GM23338 (cell line): ENCODE measurements at regions not wholly inside any gene's neighbourhood (a gene's known extent, or its start where the extent isn't known, plus 50 kb on each side); places are given as distances from the start of the nearest gene placed in this dataset.

Source experiments
- ATAC-seq: fragments of 200-7000 bp; cut with Tn5 transposase; 3 replicates; pipeline ENCODE4 v1.9.1; 2020
- DNase-seq: peaks from one replicate; pipeline ENCODE4 v3.0.0-alpha.2; 2015; ENCODE audit warnings: low spot score
- H2AFZ ChIP-seq: fragments of 200-600 bp; sonication (generic); 2 replicates; pipeline ENCODE4 v1.8.0; 2016; ENCODE audit warnings: antibody characterized with exemption, mild to moderate bottlenecking, moderate library complexity
- H3F3A ChIP-seq: fragments of 200-600 bp; sonication (generic); replicated peaks from 2 replicates; pipeline ENCODE4 v1.8.0; 2017; ENCODE audit warnings: antibody characterized with exemption, mixed run types, low read depth
- H3K27ac ChIP-seq: fragments of 200-600 bp; sonication (generic); 2 replicates; pipeline ENCODE4 v1.6.1; 2016; ENCODE audit warnings: low read depth
- H3K27me3 ChIP-seq: fragments of 200-600 bp; sonication (generic); 2 replicates; pipeline ENCODE4 v1.8.0; 2016; ENCODE audit warnings: mild to moderate bottlenecking, mixed run types, moderate library complexity; ENCODE audit not compliant: insufficient read depth
- H3K36me3 ChIP-seq: fragments of 200-600 bp; sonication (generic); 2 replicates; pipeline ENCODE4 v1.8.0; 2016; ENCODE audit warnings: mild to moderate bottlenecking; ENCODE audit not compliant: insufficient read depth
- H3K4me1 ChIP-seq: fragments of 200-600 bp; sonication (generic); 2 replicates; pipeline ENCODE4 v1.8.0; 2016; ENCODE audit warnings: mild to moderate bottlenecking, moderate library complexity; ENCODE audit not compliant: insufficient read depth
- H3K4me2 ChIP-seq: fragments of 200-600 bp; sonication (generic); 2 replicates; pipeline ENCODE4 v1.7.1; 2017; ENCODE audit warnings: mixed run types
- H3K4me3 ChIP-seq: fragments of 200-600 bp; sonication (generic); 2 replicates; pipeline ENCODE4 v1.6.1; 2016; ENCODE audit warnings: mixed run types
- H3K79me2 ChIP-seq: fragments of 200-600 bp; sonication (generic); replicated peaks from 2 replicates; pipeline ENCODE4 v1.8.0; 2017; ENCODE audit warnings: mild to moderate bottlenecking; ENCODE audit not compliant: insufficient read depth
- H3K9me2 ChIP-seq: fragments of 200-600 bp; sonication (generic); 2 replicates; pipeline ENCODE4 v1.8.0; 2017; ENCODE audit not compliant: insufficient read depth
- H4K20me1 ChIP-seq: fragments of 200-600 bp; sonication (generic); replicated peaks from 2 replicates; pipeline ENCODE4 v1.8.0; 2017; ENCODE audit warnings: mild to moderate bottlenecking; ENCODE audit not compliant: insufficient read depth
- H3K27ac Mint-ChIP-seq: 2 replicates; pipeline ENCODE4 v1.8.0; 2020; ENCODE audit warnings: inconsistent platforms, mild to moderate bottlenecking, moderate library complexity, mixed read lengths
- H3K27me3 Mint-ChIP-seq: 3 replicates; pipeline ENCODE4 v1.8.0; 2022; ENCODE audit warnings: low read depth, mild to moderate bottlenecking, moderate library complexity, mixed read lengths, inconsistent platforms; ENCODE audit not compliant: insufficient read depth, poor library complexity
- H3K36me3 Mint-ChIP-seq: 3 replicates; pipeline ENCODE4 v1.8.0; 2021; ENCODE audit warnings: low read depth, mild to moderate bottlenecking, inconsistent platforms, moderate library complexity, mixed read lengths
- H3K4me1 Mint-ChIP-seq: 3 replicates; pipeline ENCODE4 v1.8.0; 2020; ENCODE audit warnings: mild to moderate bottlenecking, inconsistent platforms, mixed read lengths
- H3K4me3 Mint-ChIP-seq: 3 replicates; pipeline ENCODE4 v1.8.0; 2021; ENCODE audit warnings: moderate library complexity, mild to moderate bottlenecking, inconsistent platforms, mixed read lengths
- H3K9me3 Mint-ChIP-seq: 3 replicates; pipeline ENCODE4 v1.8.0; 2020; ENCODE audit warnings: moderate library complexity, mild to moderate bottlenecking, inconsistent platforms, mixed read lengths
- CREB1 ChIP-seq: fragments of 250-450 bp; sonication (Bioruptor Pico); IDR thresholded peaks from 2 replicates; pipeline ENCODE4 v1.5.0; 2020; ENCODE audit warnings: low read depth, mild to moderate bottlenecking, moderate library complexity
- EZH2 ChIP-seq: fragments of 200-600 bp; sonication (generic); IDR thresholded peaks from one replicate; pipeline ENCODE4 v1.8.0; 2017; ENCODE audit warnings: antibody characterized with exemption, mild to moderate bottlenecking, low read depth; ENCODE audit not compliant: unreplicated experiment
- EZH2phosphoT487 ChIP-seq: fragments of 200-600 bp; sonication (generic); IDR thresholded peaks from one replicate; pipeline ENCODE4 v1.8.1; 2018; ENCODE audit warnings: antibody characterized with exemption; ENCODE audit not compliant: unreplicated experiment
- JUNB ChIP-seq: IDR thresholded peaks from one replicate; pipeline ENCODE4 v1.6.1; 2016; ENCODE audit warnings: antibody characterized with exemption; ENCODE audit not compliant: unreplicated experiment
- NANOG ChIP-seq: IDR thresholded peaks from 2 replicates; pipeline ENCODE4 v1.6.1; 2016; ENCODE audit warnings: antibody characterized with exemption, borderline replicate concordance
- POLR2AphosphoS5 ChIP-seq: IDR thresholded peaks from 2 replicates; pipeline ENCODE4 v1.6.1; 2016; ENCODE audit warnings: antibody characterized with exemption, low read depth
- STAT1 ChIP-seq: IDR thresholded peaks from one replicate; pipeline ENCODE4 v1.6.1; 2016; ENCODE audit warnings: antibody characterized with exemption; ENCODE audit not compliant: unreplicated experiment
- ZNF114 ChIP-seq: fragments of 250-450 bp; sonication (Bioruptor Pico); IDR thresholded peaks from 2 replicates; pipeline ENCODE4 v1.5.0; 2020; ENCODE audit warnings: mild to moderate bottlenecking, moderate library complexity
- ZNF331 ChIP-seq: fragments of 250-450 bp; sonication (Bioruptor Pico); IDR thresholded peaks from 2 replicates; pipeline ENCODE4 v1.5.0; 2020; ENCODE audit warnings: low read depth, mild to moderate bottlenecking, moderate library complexity
- TF ChIP-seq, protein P1 (sequence below), 2 experiments: fragments of 200-600 bp in 1 of 2; sonication (generic) in 1 of 2; conservative IDR thresholded peaks; 2 replicates each; pipeline versions ENCODE4 v1.5.1 to v1.6.1; 2016 to 2017; ENCODE audit warnings: antibody characterized with exemption in 2 of 2, low read depth in 2 of 2, mild to moderate bottlenecking in 2 of 2, moderate library complexity in 1 of 2
- TF ChIP-seq, protein P2 (sequence below): fragments of 250-450 bp; sonication (Bioruptor Pico); IDR thresholded peaks from 2 replicates; pipeline ENCODE4 v1.5.0; 2020; ENCODE audit warnings: mild to moderate bottlenecking, moderate library complexity
- TF ChIP-seq, protein P3 (sequence below): IDR thresholded peaks from one replicate; pipeline ENCODE4 v1.6.1; 2018; ENCODE audit warnings: antibody characterized with exemption; ENCODE audit not compliant: unreplicated experiment
- TF ChIP-seq, protein P4 (sequence below): IDR thresholded peaks from 2 replicates; pipeline ENCODE4 v1.6.1; 2016; ENCODE audit warnings: antibody characterized with exemption

GRCh38 chr3:177524742-177525141 lies 327.5 kb upstream of the TBL1XR1 start:
- peaks cover 8% of the 10 kb centered on the region for H3K4me1 ChIP-seq
- no peaks in the 10 kb centered on the region for H3K79me2 ChIP-seq
- H3F3A ChIP-seq = no peaks in the 10 kb centered on the region
- Mint-ChIP-seq H3K27me3 (no peaks in the 10 kb centered on the region), H3K36me3 (no peaks in the 10 kb centered on the region), H3K9me3 (no peaks in the 10 kb centered on the region; the same call in 2 of the 3 replicates), H3K27ac (no peak overlapping the region), H3K4me1 (peaks cover 16% of the 10 kb centered on the region; the same call in 2 of the 3 replicates), H3K4me3 (no peak overlapping the region)
- no peak overlapping the region for H2AFZ ChIP-seq
- no peak overlapping the region for H3K4me2 ChIP-seq
- no peaks in the 10 kb centered on the region for H4K20me1 ChIP-seq
- DNase-seq = no peak
- no peaks in the 10 kb centered on the region for H3K9me2 ChIP-seq
- ATAC-seq = no peak
- no peak overlapping the region for H3K4me3 ChIP-seq
- no peaks in the 10 kb centered on the region for H3K27me3 ChIP-seq
- H3K27ac ChIP-seq = no peak overlapping the region
- H3K36me3 ChIP-seq = no peaks in the 10 kb centered on the region
- no peak for TF ChIP-seq POLR2AphosphoS5
- TF ChIP-seq EZH2phosphoT487 = no peak
- TF ChIP-seq ZNF331 (CRISPR knock-in tag) = no peak
- TF ChIP-seq CREB1 (CRISPR knock-in tag) = no peak
- TF ChIP-seq NANOG = no peak
- TF ChIP-seq, protein P1, sequence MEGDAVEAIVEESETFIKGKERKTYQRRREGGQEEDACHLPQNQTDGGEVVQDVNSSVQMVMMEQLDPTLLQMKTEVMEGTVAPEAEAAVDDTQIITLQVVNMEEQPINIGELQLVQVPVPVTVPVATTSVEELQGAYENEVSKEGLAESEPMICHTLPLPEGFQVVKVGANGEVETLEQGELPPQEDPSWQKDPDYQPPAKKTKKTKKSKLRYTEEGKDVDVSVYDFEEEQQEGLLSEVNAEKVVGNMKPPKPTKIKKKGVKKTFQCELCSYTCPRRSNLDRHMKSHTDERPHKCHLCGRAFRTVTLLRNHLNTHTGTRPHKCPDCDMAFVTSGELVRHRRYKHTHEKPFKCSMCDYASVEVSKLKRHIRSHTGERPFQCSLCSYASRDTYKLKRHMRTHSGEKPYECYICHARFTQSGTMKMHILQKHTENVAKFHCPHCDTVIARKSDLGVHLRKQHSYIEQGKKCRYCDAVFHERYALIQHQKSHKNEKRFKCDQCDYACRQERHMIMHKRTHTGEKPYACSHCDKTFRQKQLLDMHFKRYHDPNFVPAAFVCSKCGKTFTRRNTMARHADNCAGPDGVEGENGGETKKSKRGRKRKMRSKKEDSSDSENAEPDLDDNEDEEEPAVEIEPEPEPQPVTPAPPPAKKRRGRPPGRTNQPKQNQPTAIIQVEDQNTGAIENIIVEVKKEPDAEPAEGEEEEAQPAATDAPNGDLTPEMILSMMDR (conservative IDR thresholded peaks at IDR 0.05; ENCODE audit: low read depth in 2 of 2) = no peak
- TF ChIP-seq, protein P2, sequence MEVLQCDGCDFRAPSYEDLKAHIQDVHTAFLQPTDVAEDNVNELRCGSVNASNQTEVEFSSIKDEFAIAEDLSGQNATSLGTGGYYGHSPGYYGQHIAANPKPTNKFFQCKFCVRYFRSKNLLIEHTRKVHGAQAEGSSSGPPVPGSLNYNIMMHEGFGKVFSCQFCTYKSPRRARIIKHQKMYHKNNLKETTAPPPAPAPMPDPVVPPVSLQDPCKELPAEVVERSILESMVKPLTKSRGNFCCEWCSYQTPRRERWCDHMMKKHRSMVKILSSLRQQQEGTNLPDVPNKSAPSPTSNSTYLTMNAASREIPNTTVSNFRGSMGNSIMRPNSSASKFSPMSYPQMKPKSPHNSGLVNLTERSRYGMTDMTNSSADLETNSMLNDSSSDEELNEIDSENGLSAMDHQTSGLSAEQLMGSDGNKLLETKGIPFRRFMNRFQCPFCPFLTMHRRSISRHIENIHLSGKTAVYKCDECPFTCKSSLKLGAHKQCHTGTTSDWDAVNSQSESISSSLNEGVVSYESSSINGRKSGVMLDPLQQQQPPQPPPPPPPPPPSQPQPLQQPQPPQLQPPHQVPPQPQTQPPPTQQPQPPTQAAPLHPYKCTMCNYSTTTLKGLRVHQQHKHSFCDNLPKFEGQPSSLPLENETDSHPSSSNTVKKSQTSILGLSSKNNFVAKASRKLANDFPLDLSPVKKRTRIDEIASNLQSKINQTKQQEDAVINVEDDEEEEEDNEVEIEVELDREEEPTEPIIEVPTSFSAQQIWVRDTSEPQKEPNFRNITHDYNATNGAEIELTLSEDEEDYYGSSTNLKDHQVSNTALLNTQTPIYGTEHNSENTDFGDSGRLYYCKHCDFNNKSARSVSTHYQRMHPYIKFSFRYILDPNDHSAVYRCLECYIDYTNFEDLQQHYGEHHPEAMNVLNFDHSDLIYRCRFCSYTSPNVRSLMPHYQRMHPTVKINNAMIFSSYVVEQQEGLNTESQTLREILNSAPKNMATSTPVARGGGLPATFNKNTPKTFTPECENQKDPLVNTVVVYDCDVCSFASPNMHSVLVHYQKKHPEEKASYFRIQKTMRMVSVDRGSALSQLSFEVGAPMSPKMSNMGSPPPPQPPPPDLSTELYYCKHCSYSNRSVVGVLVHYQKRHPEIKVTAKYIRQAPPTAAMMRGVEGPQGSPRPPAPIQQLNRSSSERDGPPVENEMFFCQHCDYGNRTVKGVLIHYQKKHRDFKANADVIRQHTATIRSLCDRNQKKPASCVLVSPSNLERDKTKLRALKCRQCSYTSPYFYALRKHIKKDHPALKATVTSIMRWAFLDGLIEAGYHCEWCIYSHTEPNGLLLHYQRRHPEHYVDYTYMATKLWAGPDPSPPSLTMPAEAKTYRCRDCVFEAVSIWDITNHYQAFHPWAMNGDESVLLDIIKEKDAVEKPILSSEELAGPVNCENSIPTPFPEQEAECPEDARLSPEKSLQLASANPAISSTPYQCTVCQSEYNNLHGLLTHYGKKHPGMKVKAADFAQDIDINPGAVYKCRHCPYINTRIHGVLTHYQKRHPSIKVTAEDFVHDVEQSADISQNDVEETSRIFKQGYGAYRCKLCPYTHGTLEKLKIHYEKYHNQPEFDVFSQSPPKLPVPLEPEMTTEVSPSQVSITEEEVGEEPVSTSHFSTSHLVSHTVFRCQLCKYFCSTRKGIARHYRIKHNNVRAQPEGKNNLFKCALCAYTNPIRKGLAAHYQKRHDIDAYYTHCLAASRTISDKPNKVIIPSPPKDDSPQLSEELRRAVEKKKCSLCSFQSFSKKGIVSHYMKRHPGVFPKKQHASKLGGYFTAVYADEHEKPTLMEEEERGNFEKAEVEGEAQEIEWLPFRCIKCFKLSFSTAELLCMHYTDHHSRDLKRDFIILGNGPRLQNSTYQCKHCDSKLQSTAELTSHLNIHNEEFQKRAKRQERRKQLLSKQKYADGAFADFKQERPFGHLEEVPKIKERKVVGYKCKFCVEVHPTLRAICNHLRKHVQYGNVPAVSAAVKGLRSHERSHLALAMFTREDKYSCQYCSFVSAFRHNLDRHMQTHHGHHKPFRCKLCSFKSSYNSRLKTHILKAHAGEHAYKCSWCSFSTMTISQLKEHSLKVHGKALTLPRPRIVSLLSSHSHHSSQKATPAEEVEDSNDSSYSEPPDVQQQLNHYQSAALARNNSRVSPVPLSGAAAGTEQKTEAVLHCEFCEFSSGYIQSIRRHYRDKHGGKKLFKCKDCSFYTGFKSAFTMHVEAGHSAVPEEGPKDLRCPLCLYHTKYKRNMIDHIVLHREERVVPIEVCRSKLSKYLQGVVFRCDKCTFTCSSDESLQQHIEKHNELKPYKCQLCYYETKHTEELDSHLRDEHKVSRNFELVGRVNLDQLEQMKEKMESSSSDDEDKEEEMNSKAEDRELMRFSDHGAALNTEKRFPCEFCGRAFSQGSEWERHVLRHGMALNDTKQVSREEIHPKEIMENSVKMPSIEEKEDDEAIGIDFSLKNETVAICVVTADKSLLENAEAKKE (CRISPR knock-in tag) = no peak
- no peak for TF ChIP-seq EZH2
- TF ChIP-seq, protein P3, sequence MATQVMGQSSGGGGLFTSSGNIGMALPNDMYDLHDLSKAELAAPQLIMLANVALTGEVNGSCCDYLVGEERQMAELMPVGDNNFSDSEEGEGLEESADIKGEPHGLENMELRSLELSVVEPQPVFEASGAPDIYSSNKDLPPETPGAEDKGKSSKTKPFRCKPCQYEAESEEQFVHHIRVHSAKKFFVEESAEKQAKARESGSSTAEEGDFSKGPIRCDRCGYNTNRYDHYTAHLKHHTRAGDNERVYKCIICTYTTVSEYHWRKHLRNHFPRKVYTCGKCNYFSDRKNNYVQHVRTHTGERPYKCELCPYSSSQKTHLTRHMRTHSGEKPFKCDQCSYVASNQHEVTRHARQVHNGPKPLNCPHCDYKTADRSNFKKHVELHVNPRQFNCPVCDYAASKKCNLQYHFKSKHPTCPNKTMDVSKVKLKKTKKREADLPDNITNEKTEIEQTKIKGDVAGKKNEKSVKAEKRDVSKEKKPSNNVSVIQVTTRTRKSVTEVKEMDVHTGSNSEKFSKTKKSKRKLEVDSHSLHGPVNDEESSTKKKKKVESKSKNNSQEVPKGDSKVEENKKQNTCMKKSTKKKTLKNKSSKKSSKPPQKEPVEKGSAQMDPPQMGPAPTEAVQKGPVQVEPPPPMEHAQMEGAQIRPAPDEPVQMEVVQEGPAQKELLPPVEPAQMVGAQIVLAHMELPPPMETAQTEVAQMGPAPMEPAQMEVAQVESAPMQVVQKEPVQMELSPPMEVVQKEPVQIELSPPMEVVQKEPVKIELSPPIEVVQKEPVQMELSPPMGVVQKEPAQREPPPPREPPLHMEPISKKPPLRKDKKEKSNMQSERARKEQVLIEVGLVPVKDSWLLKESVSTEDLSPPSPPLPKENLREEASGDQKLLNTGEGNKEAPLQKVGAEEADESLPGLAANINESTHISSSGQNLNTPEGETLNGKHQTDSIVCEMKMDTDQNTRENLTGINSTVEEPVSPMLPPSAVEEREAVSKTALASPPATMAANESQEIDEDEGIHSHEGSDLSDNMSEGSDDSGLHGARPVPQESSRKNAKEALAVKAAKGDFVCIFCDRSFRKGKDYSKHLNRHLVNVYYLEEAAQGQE = no peak
- TF ChIP-seq, protein P4, sequence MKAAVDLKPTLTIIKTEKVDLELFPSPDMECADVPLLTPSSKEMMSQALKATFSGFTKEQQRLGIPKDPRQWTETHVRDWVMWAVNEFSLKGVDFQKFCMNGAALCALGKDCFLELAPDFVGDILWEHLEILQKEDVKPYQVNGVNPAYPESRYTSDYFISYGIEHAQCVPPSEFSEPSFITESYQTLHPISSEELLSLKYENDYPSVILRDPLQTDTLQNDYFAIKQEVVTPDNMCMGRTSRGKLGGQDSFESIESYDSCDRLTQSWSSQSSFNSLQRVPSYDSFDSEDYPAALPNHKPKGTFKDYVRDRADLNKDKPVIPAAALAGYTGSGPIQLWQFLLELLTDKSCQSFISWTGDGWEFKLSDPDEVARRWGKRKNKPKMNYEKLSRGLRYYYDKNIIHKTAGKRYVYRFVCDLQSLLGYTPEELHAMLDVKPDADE = no peak
- TF ChIP-seq STAT1 = no peak
- TF ChIP-seq JUNB = no peak
- no peak for TF ChIP-seq ZNF114 (CRISPR knock-in tag)
